ENCODE measurements at regions not wholly inside any gene's neighbourhood (a gene's known extent, or its start where the extent isn't known, plus 50 kb on each side); places are given as distances from the start of the nearest gene placed in this dataset.

GRCh38 chr10:128237710-128238109 lies 111.5 kb upstream of the MKI67 start:
- Histone ChIP-seq H3K4me1 (no peaks in the 10 kb centered on the region), H3K36me3 (no peaks in the 10 kb centered on the region), H3K27me3 (no peaks in the 10 kb centered on the region), H3K27ac (no peak overlapping the region), H3K9me3 (no peaks in the 10 kb centered on the region), H3K4me3 (no peak overlapping the region)
- TF ChIP-seq, protein P1, sequence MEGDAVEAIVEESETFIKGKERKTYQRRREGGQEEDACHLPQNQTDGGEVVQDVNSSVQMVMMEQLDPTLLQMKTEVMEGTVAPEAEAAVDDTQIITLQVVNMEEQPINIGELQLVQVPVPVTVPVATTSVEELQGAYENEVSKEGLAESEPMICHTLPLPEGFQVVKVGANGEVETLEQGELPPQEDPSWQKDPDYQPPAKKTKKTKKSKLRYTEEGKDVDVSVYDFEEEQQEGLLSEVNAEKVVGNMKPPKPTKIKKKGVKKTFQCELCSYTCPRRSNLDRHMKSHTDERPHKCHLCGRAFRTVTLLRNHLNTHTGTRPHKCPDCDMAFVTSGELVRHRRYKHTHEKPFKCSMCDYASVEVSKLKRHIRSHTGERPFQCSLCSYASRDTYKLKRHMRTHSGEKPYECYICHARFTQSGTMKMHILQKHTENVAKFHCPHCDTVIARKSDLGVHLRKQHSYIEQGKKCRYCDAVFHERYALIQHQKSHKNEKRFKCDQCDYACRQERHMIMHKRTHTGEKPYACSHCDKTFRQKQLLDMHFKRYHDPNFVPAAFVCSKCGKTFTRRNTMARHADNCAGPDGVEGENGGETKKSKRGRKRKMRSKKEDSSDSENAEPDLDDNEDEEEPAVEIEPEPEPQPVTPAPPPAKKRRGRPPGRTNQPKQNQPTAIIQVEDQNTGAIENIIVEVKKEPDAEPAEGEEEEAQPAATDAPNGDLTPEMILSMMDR (IDR thresholded peaks at IDR 0.05): no peak
- TF ChIP-seq POLR2A (IDR thresholded peaks at IDR 0.05): no peak
- intact Hi-C loops (cut with DNase I; ENCODE audit: low total_unique reads): no loop called here
- DNase-seq: no peak

GRCh38 chr10:128241023-128241422 lies 114.8 kb upstream of the MKI67 start:
- H3K27me3 ChIP-seq: no peaks in the 10 kb centered on the region
- no peak for TF ChIP-seq POLR2A (IDR thresholded peaks at IDR 0.05)
- TF ChIP-seq, protein P1 (IDR thresholded peaks at IDR 0.05): no peak
- H3K4me1 ChIP-seq: no peaks in the 10 kb centered on the region
- H3K36me3 ChIP-seq: no peaks in the 10 kb centered on the region
- DNase-seq: no peak
- intact Hi-C loops (cut with DNase I; ENCODE audit: low total_unique reads): no loop called here
- no peak overlapping the region for H3K27ac ChIP-seq
- H3K4me3 ChIP-seq: no peak overlapping the region
- no peaks in the 10 kb centered on the region for H3K9me3 ChIP-seq

GRCh38 chr10:128242641-128243040 lies 116.4 kb upstream of the MKI67 start:
- Histone ChIP-seq H3K27me3 (no peaks in the 10 kb centered on the region), H3K4me3 (no peak overlapping the region), H3K9me3 (no peaks in the 10 kb centered on the region), H3K36me3 (no peaks in the 10 kb centered on the region), H3K27ac (no peak overlapping the region), H3K4me1 (no peaks in the 10 kb centered on the region)
- no peak for TF ChIP-seq POLR2A (IDR thresholded peaks at IDR 0.05)
- TF ChIP-seq, protein P1 (IDR thresholded peaks at IDR 0.05): no peak
- DNase-seq: no peak
- intact Hi-C loops (cut with DNase I; ENCODE audit: low total_unique reads): no loop called here

DNA sequence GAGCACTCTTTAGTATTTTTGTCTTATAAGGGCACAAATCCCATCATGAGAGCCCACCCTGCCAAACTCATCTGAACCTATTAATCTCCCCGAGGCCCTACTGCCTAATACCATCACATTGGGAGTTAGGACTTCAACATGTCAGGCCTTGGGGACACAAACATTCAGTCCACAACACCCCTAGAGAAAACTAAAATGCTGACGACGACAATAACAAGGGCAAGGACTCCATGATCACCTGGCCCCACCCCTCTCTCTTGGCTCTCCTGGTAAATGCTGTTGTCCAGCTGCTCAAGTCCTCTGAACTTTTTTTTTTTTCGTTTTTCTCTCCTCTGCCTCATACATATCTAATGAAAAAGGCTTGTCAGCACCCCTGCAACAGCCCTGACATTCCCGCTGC lies 118.8 kb upstream of the MKI67 start:
- no peak overlapping the region for H3K4me3 ChIP-seq
- H3K36me3 ChIP-seq: no peaks in the 10 kb centered on the region
- TF ChIP-seq POLR2A (IDR thresholded peaks at IDR 0.05): no peak
- TF ChIP-seq, protein P1 (IDR thresholded peaks at IDR 0.05): no peak
- intact Hi-C loops (cut with DNase I; ENCODE audit: low total_unique reads): no loop called here
- H3K9me3 ChIP-seq: no peaks in the 10 kb centered on the region
- no peaks in the 10 kb centered on the region for H3K27me3 ChIP-seq
- no peaks in the 10 kb centered on the region for H3K4me1 ChIP-seq
- DNase-seq: no peak
- H3K27ac ChIP-seq: no peak overlapping the region

DNA sequence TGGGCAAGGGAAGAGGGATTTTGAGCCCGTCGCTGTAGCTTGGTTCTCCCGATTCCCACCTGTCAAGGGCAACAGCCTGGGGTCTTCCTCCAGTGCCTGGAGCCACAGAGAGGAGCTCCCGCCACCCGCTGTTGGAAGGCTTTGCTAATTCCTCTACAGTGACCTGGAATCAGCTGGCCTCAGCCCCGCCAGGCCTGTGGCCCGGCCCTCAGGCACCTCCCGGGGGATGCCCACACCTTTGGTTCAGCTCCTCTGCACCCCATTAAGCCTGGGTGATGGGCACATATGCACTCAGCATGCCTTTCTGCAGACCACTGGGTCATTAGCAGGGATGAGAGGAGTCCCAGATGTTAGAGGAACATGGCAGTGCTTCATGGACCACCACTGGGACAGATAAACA lies 121.4 kb upstream of the MKI67 start:
- intact Hi-C loops (cut with DNase I; ENCODE audit: low total_unique reads): no loop called here
- TF ChIP-seq, protein P1 (IDR thresholded peaks at IDR 0.05): no peak
- TF ChIP-seq POLR2A (IDR thresholded peaks at IDR 0.05): no peak

More for the DNA sequence above, 121.4 kb upstream of the MKI67 start:
- no peak for DNase-seq
- no peaks in the 10 kb centered on the region for H3K4me1 ChIP-seq
- H3K36me3 ChIP-seq: no peaks in the 10 kb centered on the region
- H3K4me3 ChIP-seq: no peak overlapping the region
- H3K27ac ChIP-seq: no peak overlapping the region
- H3K27me3 ChIP-seq: no peaks in the 10 kb centered on the region
- no peaks in the 10 kb centered on the region for H3K9me3 ChIP-seq

Data from uterus (tissue), 3 donors.